HG03378 (cell line): ENCODE measurements at regions not wholly inside any gene's neighbourhood (a gene's known extent, or its start where the extent isn't known, plus 50 kb on each side); places are given as distances from the start of the nearest gene placed in this dataset.
"Not testable (repeated sequence)": the region's sequence is repeated elsewhere in the genome, so short reads cannot be mapped to it uniquely, and the experiment has no call there.

Experiments
- ATAC-seq: cut with Tn5 transposase; IDR thresholded peaks from one replicate; pipeline ENCODE4 v1.9.1; 2021; ENCODE audit warnings: mild to moderate bottlenecking, moderate library complexity; ENCODE audit not compliant: unreplicated experiment

- ATAC-seq, result no peak
Observed at GRCh38 chr6:144896871-144897270, 611.7 kb downstream of the UTRN start.

GRCh38 chr6:144897441-144897921, 612.3 kb downstream of the UTRN start:
- no peak for ATAC-seq

GRCh38 chr6:144898052-144898689, 613.0 kb downstream of the UTRN start:
- no peak for ATAC-seq

DNA sequence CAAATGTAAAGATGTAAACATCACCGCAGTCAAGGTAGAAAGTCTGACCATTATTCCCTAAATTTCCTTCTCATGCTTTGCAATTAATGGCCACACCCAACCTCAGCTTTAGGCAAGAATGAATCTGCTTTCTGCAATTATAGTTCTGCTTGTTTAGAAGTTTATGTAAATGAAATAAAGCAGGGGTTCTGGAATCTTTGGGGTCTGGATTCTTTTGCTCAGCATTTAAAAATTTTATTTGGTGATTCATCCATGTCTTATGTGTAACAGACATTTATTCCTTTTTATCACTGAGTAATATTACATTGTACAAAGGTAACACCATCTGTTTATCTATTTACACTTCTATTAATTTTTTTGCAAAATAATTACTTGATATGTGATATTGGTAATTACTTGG, 613.6 kb downstream of the UTRN start:
- ATAC-seq, result no peak

DNA sequence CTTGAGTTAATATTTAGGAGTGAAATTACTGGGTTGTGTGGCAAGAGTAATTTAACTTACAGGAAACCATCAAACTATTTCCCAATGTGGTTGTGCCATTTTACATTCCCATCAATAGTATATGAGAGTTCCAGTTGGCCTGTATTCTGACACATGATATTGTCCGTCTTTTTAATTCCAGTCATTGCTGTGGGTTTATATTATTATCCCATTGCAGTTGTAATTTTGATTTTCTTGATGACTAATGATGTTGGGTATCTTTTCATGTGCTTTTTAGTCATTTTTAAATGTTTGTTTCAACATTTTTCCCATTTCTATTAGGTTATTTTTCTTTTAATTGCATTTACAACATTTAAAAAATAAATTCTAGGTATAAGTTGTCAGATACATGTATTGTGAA, 614.0 kb downstream of the UTRN start:
- ATAC-seq, result no peak

- no peak for ATAC-seq
Observed at GRCh38 chr6:144901412-144901811, 616.3 kb downstream of the UTRN start.

- no peak for ATAC-seq
Observed at GRCh38 chr6:144908004-144908403, 622.9 kb downstream of the UTRN start.

DNA sequence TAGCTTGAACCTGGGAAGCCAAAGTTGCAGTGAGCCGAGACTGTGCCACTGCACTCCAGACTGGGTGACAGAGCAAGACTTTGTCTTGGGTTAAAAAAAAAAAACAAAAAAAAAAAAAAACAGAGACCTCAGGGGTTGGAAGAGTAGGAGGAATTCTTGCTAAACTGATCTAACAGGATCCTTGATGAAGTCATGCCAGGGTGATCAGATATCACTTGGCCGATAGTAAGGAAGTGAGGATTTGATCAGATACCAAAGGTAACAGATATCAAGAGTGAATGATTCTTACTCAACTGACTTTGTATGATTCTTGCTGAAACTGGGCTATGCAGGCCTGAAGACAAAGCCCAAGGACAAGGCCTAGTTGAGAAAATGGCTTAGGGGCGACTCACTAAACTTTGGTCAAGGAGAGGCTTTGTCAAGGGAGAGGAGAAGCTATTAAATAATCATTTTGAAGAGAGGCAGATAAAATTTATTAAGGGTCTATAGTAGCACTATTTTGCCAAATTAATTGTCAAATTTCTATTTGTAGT, 624.7 kb downstream of the UTRN start:
- no peak for ATAC-seq

- ATAC-seq, result no peak
Observed at GRCh38 chr6:144911322-144911721, 626.2 kb downstream of the UTRN start.

DNA sequence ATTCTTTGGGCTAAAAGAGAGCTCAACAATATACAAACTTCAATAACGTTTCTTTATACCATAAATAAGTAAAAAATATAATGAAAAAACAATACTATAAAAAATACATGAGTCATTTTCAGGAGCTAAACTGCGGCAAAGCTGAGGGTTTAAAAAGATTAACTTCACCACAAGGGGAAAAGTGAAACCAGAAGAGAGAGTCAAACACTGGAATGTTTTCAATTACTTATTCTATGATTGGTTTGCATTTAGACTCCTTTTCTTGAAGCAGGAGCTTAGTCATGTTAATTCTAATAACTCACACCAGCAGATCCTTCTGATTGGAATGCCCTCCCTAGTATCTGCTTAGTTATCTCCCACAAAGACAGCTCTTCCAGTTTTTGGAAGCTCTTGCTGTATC, 627.3 kb downstream of the UTRN start:
- ATAC-seq, result no peak

GRCh38 chr6:144918073-144918472, 632.9 kb downstream of the UTRN start:
- ATAC-seq, result no peak

GRCh38 chr6:144919560-144919959, 634.4 kb downstream of the UTRN start:
- no peak for ATAC-seq

DNA sequence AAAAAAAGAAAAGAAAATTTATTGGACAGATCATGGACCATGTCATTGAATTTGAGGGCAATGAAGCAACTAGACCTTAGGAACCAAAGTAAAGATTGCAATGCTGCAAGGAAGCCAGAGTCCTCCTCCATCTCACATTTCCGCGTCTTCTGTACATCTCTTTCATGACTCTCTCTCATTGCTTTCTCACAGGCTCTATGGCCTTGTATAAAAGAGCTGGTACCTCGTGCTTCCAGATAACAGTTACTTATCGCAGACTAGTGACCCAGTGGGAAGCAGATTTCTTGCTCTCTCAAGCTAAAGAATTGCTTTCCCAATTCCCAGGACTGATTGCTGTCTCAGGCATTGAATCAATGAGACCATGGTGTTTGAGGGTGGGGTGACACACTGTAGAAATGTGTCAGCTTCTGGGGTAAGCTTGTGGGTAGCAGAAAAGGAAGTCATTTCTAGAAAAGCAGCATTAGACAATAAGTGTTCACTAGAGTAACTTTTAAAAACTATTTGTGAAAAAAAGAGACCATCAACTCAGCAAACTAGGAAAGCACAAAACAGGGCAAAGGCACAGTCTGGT, 635.3 kb downstream of the UTRN start:
- ATAC-seq, result no peak

DNA sequence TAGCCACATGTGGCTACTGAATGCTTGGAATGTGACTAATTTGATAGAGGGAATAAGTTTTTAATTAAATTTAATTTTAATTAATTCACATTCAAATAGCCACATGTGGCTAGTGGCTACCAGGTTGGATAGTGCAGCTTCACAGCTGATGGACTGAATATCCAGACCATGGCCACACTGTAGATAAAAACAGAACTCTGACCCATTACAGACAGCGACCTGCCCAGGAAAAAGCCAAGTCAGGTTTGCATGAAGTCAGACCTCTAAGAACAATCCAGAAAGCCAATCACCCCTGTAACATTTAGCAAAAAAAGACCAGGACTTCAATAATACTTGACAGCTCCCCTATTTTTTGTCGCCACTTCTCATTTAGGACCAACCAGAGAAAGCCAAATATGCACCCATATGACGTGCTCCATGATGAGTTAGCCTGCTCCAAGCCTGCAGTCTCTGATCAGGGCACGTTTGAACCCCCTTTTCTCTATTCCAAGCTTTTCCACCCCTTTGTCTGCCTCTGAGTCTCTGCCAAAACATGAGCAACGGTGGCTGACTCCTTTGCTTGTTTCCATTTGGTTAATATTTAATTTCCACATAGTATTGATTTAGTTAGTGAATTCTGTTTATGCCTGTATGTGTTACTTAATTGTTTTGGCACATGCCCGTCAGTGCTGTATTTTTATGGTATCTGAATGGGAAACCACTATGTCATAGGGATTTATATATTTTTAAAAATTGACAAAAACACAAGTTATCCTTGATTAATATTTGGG, 636.3 kb downstream of the UTRN start:
- ATAC-seq, result no peak

- ATAC-seq, result no peak
Observed at GRCh38 chr6:144922120-144922722, 637.1 kb downstream of the UTRN start.

- not testable (repeated sequence) for ATAC-seq
Observed at GRCh38 chr6:144922771-144923490, 637.8 kb downstream of the UTRN start.

DNA sequence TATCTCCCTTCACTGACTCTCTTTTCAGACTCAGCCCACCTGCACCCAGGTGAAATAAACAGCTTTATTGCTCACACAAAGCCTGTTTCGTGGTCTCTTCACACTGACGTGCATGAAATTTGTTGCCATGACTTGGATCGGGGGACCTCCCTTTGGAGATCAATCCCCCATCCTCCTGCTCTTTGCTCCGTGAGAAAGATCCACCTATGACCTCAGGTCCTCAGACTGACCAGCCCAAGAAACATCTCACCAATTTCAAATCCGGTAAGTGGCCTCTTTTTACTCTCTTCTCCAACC, 638.3 kb downstream of the UTRN start:
- not testable (repeated sequence) for ATAC-seq

DNA sequence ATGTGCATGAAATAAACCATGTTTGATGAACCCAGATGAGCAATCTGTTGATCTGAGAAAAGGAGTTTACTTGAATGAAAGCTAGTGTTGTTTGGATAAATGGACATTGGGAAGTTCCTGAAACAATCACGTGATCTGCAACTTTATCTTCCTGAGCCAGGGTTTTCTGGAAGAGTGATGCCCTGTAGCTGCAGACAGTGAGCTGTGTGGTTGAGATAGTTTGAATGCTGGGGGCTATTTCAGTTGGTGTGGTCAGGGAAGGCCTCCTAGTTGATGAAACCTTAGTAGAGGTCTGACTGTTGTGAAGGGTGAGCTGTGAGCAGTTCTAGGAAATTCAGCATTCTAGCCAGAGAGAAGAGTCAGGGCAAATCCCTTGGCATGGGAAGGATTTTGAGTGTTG, 643.7 kb downstream of the UTRN start:
- ATAC-seq, result no peak

- no peak for ATAC-seq
Observed at GRCh38 chr6:144929262-144929661, 644.1 kb downstream of the UTRN start.

DNA sequence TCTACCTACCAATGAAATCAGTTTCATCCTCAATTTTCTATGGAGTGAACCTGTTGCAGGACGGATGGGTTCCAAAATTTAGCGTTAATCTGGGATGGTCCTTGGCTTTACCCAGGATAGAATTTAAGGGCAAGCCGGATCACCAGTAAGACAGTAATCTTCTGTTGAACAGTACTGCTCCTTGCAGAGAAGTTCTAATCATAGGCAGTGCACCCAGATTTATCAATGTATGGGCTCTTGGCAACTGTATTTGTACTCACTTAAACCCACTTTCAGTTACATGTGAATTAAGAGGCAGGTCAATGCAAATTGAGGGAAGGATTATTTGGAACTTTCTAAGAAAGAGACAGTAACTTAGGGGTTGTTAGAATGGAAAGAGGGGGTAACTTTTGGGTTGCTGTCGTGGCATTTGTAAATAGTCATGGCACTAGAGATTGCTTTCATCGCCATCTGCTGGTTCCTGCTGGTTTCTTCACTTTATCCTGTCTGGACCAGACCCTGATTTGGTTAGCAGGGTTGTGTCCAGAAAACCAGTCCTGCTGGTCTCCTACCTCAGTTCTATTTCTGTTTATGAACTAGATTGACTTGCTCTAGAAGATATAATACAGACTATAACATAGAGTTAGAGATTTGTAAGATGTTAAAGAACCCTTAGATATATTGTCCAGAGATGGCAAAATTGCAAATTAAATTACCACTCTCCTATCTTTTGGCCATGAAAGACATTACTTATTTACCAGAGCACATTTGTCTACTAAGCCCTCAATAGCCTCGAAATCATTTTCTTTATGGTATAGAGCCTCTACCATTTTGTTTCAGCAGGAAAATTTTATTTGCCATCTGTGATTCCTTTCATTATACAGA, 646.3 kb downstream of the UTRN start:
- no peak for ATAC-seq
